Fibroblast of lung (primary cell): ENCODE measurements at regions not wholly inside any gene's neighbourhood (a gene's known extent, or its start where the extent isn't known, plus 50 kb on each side); places are given as distances from the start of the nearest gene placed in this dataset.

Experiments
- DNase-seq, 2 donors: peaks; one replicate each; pipeline versions ENCODE4 v3.0.0 to v3.0.0-alpha.2; 2010; ENCODE audit warnings: low read depth in 2 of 2
- H2AFZ ChIP-seq: 2 replicates; pipeline ENCODE4 v1.5.1; 2012; ENCODE audit warnings: low read length, control low read depth, inconsistent platforms
- H3K27ac ChIP-seq: 2 replicates; pipeline ENCODE4 v1.5.1; 2011; ENCODE audit warnings: low read length, control low read depth; ENCODE audit not compliant: insufficient read depth
- H3K27me3 ChIP-seq: 2 replicates; pipeline ENCODE4 v1.5.1; 2011; ENCODE audit warnings: mild to moderate bottlenecking, low read length; ENCODE audit not compliant: control insufficient read depth, insufficient read depth
- H3K36me3 ChIP-seq: 2 replicates; pipeline ENCODE4 v1.5.1; 2011; ENCODE audit warnings: low read length; ENCODE audit not compliant: control insufficient read depth, insufficient read depth
- H3K4me1 ChIP-seq: 2 replicates; pipeline ENCODE4 v1.5.1; 2011; ENCODE audit warnings: low read length; ENCODE audit not compliant: control insufficient read depth, insufficient read depth; ENCODE audit errors: extremely low read depth
- H3K4me2 ChIP-seq: 2 replicates; pipeline ENCODE4 v1.5.1; 2011; ENCODE audit warnings: low read length, control low read depth; ENCODE audit not compliant: insufficient read depth; ENCODE audit errors: extremely low read depth
- H3K4me3 ChIP-seq, 4 experiments: fragments of 200-600 bp in 1 of 4; sonication (generic) in 1 of 4; replicated peaks in 1 of 4; 2 replicates each; pipeline ENCODE4 v1.5.1; 2011 to 2016; ENCODE audit warnings: low read length in 4 of 4, low read depth in 3 of 4, mild to moderate bottlenecking in 3 of 4, control low read depth in 2 of 4, inconsistent platforms in 1 of 4, mixed read lengths in 1 of 4; ENCODE audit not compliant: insufficient read depth in 1 of 4; ENCODE audit errors: control extremely low read depth in 1 of 4
- H3K79me2 ChIP-seq: 2 replicates; pipeline ENCODE4 v1.5.1; 2012; ENCODE audit warnings: mild to moderate bottlenecking, low read length, inconsistent platforms; ENCODE audit not compliant: control insufficient read depth, insufficient read depth
- H3K9ac ChIP-seq: 2 replicates; pipeline ENCODE4 v1.5.1; 2011; ENCODE audit warnings: mild to moderate bottlenecking, low read length, control low read depth; ENCODE audit not compliant: insufficient read depth
- H3K9me3 ChIP-seq: 2 replicates; pipeline ENCODE4 v1.5.1; 2012; ENCODE audit warnings: low read depth, low read length; ENCODE audit not compliant: control insufficient read depth, insufficient read depth
- H4K20me1 ChIP-seq: 2 replicates; pipeline ENCODE4 v1.5.1; 2011; ENCODE audit warnings: low read length; ENCODE audit not compliant: control insufficient read depth, insufficient read depth; ENCODE audit errors: extremely low read depth
- EZH2 ChIP-seq: IDR thresholded peaks from 2 replicates; pipeline ENCODE4 v1.5.1; 2012; ENCODE audit warnings: low read length, control low read depth, mild to moderate bottlenecking; ENCODE audit errors: missing control alignments
- TF ChIP-seq, protein P1 (sequence below), 2 donors: IDR thresholded peaks in 1 of 2; conservative IDR thresholded peaks in 1 of 2; 1 replicate in 1 of 2; 2 replicates in 1 of 2; pipeline ENCODE4 v1.5.1; 2011 to 2012; ENCODE audit warnings: low read length in 2 of 2, control low read depth in 1 of 2, inconsistent platforms in 1 of 2, low read depth in 1 of 2, mild to moderate bottlenecking in 1 of 2

DNA sequence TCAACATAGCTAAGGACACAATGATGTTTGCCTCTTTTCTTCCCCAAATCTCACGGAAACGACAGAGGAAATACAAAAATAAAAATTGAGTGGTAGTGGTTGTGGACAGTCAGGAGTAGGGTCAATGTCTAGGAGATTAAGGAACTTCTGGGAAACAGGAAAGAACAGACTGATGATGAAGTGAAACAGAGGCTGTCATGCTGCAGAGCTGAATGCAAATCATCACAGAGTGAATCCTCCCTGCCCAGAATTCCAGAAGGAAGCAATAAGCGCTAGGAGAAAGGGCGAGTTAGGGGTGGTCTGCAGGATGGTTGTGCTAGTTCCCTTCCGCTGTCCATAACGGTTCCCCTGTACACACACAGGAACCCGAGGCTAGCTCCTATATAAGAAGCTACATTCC lies 64.7 kb upstream of the POMGNT2 start:
- TF ChIP-seq, protein P1, sequence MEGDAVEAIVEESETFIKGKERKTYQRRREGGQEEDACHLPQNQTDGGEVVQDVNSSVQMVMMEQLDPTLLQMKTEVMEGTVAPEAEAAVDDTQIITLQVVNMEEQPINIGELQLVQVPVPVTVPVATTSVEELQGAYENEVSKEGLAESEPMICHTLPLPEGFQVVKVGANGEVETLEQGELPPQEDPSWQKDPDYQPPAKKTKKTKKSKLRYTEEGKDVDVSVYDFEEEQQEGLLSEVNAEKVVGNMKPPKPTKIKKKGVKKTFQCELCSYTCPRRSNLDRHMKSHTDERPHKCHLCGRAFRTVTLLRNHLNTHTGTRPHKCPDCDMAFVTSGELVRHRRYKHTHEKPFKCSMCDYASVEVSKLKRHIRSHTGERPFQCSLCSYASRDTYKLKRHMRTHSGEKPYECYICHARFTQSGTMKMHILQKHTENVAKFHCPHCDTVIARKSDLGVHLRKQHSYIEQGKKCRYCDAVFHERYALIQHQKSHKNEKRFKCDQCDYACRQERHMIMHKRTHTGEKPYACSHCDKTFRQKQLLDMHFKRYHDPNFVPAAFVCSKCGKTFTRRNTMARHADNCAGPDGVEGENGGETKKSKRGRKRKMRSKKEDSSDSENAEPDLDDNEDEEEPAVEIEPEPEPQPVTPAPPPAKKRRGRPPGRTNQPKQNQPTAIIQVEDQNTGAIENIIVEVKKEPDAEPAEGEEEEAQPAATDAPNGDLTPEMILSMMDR (conservative IDR thresholded peaks at IDR 0.05 in 1 of 2, IDR thresholded peaks at IDR 0.05 in 1 of 2; ENCODE audit: low read depth in 1 of 2, low read length in 2 of 2): no peak
- TF ChIP-seq EZH2: no peak
- Histone ChIP-seq H3K27me3 (no peaks in the 10 kb centered on the region), H3K4me1 (no peaks in the 10 kb centered on the region), H3K36me3 (no peaks in the 10 kb centered on the region), H3K4me2 (no peak overlapping the region), H2AFZ (peak overlapping the region; percentile 7), H4K20me1 (no peaks in the 10 kb centered on the region), H3K9ac (no peak overlapping the region), H3K9me3 (no peaks in the 10 kb centered on the region), H3K27ac (no peak overlapping the region), H3K79me2 (no peaks in the 10 kb centered on the region), H3K4me3 (no peak overlapping the region)
- no peak for DNase-seq

GRCh38 chr3:43169987-43170386 lies 64.1 kb upstream of the POMGNT2 start:
- TF ChIP-seq, protein P1 (conservative IDR thresholded peaks at IDR 0.05 in 1 of 2, IDR thresholded peaks at IDR 0.05 in 1 of 2; ENCODE audit: low read depth in 1 of 2, low read length in 2 of 2): no peak
- Histone ChIP-seq H2AFZ (no peak overlapping the region), H3K9me3 (no peaks in the 10 kb centered on the region)

GRCh38 chr3:43166406-43166805 lies 60.5 kb upstream of the POMGNT2 start:
- H3K9me3 ChIP-seq: no peaks in the 10 kb centered on the region
- no peak overlapping the region for H2AFZ ChIP-seq
- no peak overlapping the region for H3K4me2 ChIP-seq
- H3K27ac ChIP-seq: no peak overlapping the region
- DNase-seq: no peak
- H3K27me3 ChIP-seq: no peaks in the 10 kb centered on the region
- H3K4me3 ChIP-seq: no peak overlapping the region
- no peaks in the 10 kb centered on the region for H3K36me3 ChIP-seq
- no peaks in the 10 kb centered on the region for H4K20me1 ChIP-seq
- H3K4me1 ChIP-seq: peaks cover 3% of the 10 kb centered on the region
- H3K79me2 ChIP-seq: no peaks in the 10 kb centered on the region
- TF ChIP-seq EZH2: no peak
- TF ChIP-seq, protein P1 (conservative IDR thresholded peaks at IDR 0.05 in 1 of 2, IDR thresholded peaks at IDR 0.05 in 1 of 2; ENCODE audit: low read depth in 1 of 2, low read length in 2 of 2): no peak
- H3K9ac ChIP-seq: no peak overlapping the region

More at GRCh38 chr3:43169987-43170386, 64.1 kb upstream of the POMGNT2 start:
- H3K4me3 ChIP-seq: no peak overlapping the region
- H3K27ac ChIP-seq: no peak overlapping the region
- no peak overlapping the region for H3K9ac ChIP-seq
- H3K79me2 ChIP-seq: no peaks in the 10 kb centered on the region
- no peaks in the 10 kb centered on the region for H4K20me1 ChIP-seq
- no peak for DNase-seq
- no peaks in the 10 kb centered on the region for H3K36me3 ChIP-seq
- H3K4me2 ChIP-seq: no peak overlapping the region
- H3K4me1 ChIP-seq: no peaks in the 10 kb centered on the region
- H3K27me3 ChIP-seq: no peaks in the 10 kb centered on the region
